Upper lobe of left lung (tissue), 4 donors: ENCODE measurements at regions not wholly inside any gene's neighbourhood (a gene's known extent, or its start where the extent isn't known, plus 50 kb on each side); places are given as distances from the start of the nearest gene placed in this dataset.

Source experiments
- CTCF ChIP-seq, 6 experiments: fragments of 450-650 bp in 4 of 6; fragments of 200-600 bp in 2 of 6; sonication (generic) in 2 of 6; IDR thresholded peaks; one replicate each; pipeline ENCODE4 v1.5.1; 2016 to 2019; ENCODE audit warnings: antibody characterized with exemption in 6 of 6
- EP300 ChIP-seq, 4 donors: sonication (generic); formaldehyde crosslinking; IDR thresholded peaks; one replicate each; pipeline ENCODE4 v1.5.1; 2017; ENCODE audit warnings: antibody characterized with exemption in 4 of 4, control low read depth in 2 of 4
- POLR2A ChIP-seq, 4 donors: fragments of 450-650 bp; IDR thresholded peaks; one replicate each; pipeline ENCODE4 v1.5.1; 2016 to 2017; ENCODE audit warnings: antibody characterized with exemption in 4 of 4, mild to moderate bottlenecking in 2 of 4
- POLR2AphosphoS5 ChIP-seq, 2 donors: sonication (generic); formaldehyde crosslinking; IDR thresholded peaks; one replicate each; pipeline ENCODE4 v1.5.1; 2017; ENCODE audit warnings: antibody characterized with exemption in 2 of 2

DNA sequence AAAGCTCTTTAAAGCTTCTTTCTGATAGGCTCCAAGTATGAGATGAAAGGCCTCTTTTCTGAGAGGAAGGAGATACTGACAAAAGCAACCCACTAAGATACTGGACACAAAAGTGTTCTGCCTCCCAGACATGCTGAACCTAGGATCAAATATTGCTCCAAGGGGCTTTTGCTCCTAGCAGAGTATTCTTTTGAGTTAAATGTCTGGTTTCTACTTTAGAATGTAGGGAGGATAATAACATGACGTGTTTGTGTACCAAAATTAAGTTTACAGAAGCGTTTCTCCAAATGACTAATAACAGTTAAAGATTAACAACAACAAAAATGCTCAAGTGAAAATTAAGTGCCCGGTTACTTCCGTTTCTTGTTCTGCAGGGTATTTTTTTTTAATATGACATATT is 2293.3 kb upstream of the C9orf72 start:
- TF ChIP-seq CTCF (IDR thresholded peaks at IDR 0.05) (no peak), POLR2A (IDR thresholded peaks at IDR 0.05) (no peak), EP300 (IDR thresholded peaks at IDR 0.05) (no peak), POLR2AphosphoS5 (IDR thresholded peaks at IDR 0.05) (no peak)
